ENCODE measurements at regions not wholly inside any gene's neighbourhood (a gene's known extent, or its start where the extent isn't known, plus 50 kb on each side); places are given as distances from the start of the nearest gene placed in this dataset.

- in situ Hi-C loops (cut with HindIII; ENCODE audit: low pct_unique_long_range_greater_than_20kb, low sequenced_read_pairs), result no loop called here
- peak in 1 of 2 experiments; percentile 18 for DNase-seq (ENCODE audit: low read depth in 1 of 2, low spot score in 1 of 2)
- no peak for TF ChIP-seq JUND (IDR thresholded peaks at IDR 0.05; ENCODE audit: low read depth)
Measured at GRCh38 chr12:76201316-76201715, 116.8 kb upstream of the NAP1L1 start.

GRCh38 chr12:76199808-76200207 is 115.3 kb upstream of the NAP1L1 start:
- in situ Hi-C loops (cut with HindIII; ENCODE audit: low pct_unique_long_range_greater_than_20kb, low sequenced_read_pairs), result no loop called here
- peak in 1 of 2 experiments; percentile 15 for DNase-seq (ENCODE audit: low read depth in 1 of 2, low spot score in 1 of 2)

GRCh38 chr12:76198839-76199238 is 114.4 kb upstream of the NAP1L1 start:
- DNase-seq (ENCODE audit: low read depth in 1 of 2, low spot score in 1 of 2), result no peak
- in situ Hi-C loops (cut with HindIII; ENCODE audit: low pct_unique_long_range_greater_than_20kb, low sequenced_read_pairs), result no loop called here
- no peak for TF ChIP-seq JUND (IDR thresholded peaks at IDR 0.05; ENCODE audit: low read depth)

More at GRCh38 chr12:76199808-76200207, 115.3 kb upstream of the NAP1L1 start:
- no peak for TF ChIP-seq JUND (IDR thresholded peaks at IDR 0.05; ENCODE audit: low read depth)

GRCh38 chr12:76197283-76197682 is 112.8 kb upstream of the NAP1L1 start:
- in situ Hi-C loops (cut with HindIII; ENCODE audit: low pct_unique_long_range_greater_than_20kb, low sequenced_read_pairs), result no loop called here
- no peak for TF ChIP-seq JUND (IDR thresholded peaks at IDR 0.05; ENCODE audit: low read depth)
- no peak for DNase-seq (ENCODE audit: low read depth in 1 of 2, low spot score in 1 of 2)

GRCh38 chr12:76195920-76196319 is 111.4 kb upstream of the NAP1L1 start:
- TF ChIP-seq JUND (IDR thresholded peaks at IDR 0.05; ENCODE audit: low read depth), result no peak
- DNase-seq (ENCODE audit: low read depth in 1 of 2, low spot score in 1 of 2), result no peak
- in situ Hi-C loops (cut with HindIII; ENCODE audit: low pct_unique_long_range_greater_than_20kb, low sequenced_read_pairs), result no loop called here

GRCh38 chr12:76194724-76195123 is 110.2 kb upstream of the NAP1L1 start:
- TF ChIP-seq JUND (IDR thresholded peaks at IDR 0.05; ENCODE audit: low read depth), result no peak
- in situ Hi-C loops (cut with HindIII; ENCODE audit: low pct_unique_long_range_greater_than_20kb, low sequenced_read_pairs), result no loop called here
- DNase-seq (ENCODE audit: low read depth in 1 of 2, low spot score in 1 of 2), result no peak

- no peak for TF ChIP-seq JUND (IDR thresholded peaks at IDR 0.05; ENCODE audit: low read depth)
- in situ Hi-C loops (cut with HindIII; ENCODE audit: low pct_unique_long_range_greater_than_20kb, low sequenced_read_pairs), result no loop called here
- no peak for DNase-seq (ENCODE audit: low read depth in 1 of 2, low spot score in 1 of 2)
Measured at GRCh38 chr12:76193961-76194360, 109.5 kb upstream of the NAP1L1 start.

- no peak for TF ChIP-seq JUND (IDR thresholded peaks at IDR 0.05; ENCODE audit: low read depth)
- no peak for DNase-seq (ENCODE audit: low read depth in 1 of 2, low spot score in 1 of 2)
Measured at GRCh38 chr12:76192416-76192815, 107.9 kb upstream of the NAP1L1 start.

GRCh38 chr12:76190299-76190698 is 105.8 kb upstream of the NAP1L1 start:
- no peak for DNase-seq (ENCODE audit: low read depth in 1 of 2, low spot score in 1 of 2)
- in situ Hi-C loops (cut with HindIII; ENCODE audit: low pct_unique_long_range_greater_than_20kb, low sequenced_read_pairs), result no loop called here
- no peak for TF ChIP-seq JUND (IDR thresholded peaks at IDR 0.05; ENCODE audit: low read depth)

More at GRCh38 chr12:76192416-76192815, 107.9 kb upstream of the NAP1L1 start:
- in situ Hi-C loops (cut with HindIII; ENCODE audit: low pct_unique_long_range_greater_than_20kb, low sequenced_read_pairs), result no loop called here

GRCh38 chr12:76189851-76190250 is 105.4 kb upstream of the NAP1L1 start:
- in situ Hi-C loops (cut with HindIII; ENCODE audit: low pct_unique_long_range_greater_than_20kb, low sequenced_read_pairs), result no loop called here
- DNase-seq (ENCODE audit: low read depth in 1 of 2, low spot score in 1 of 2), result no peak
- no peak for TF ChIP-seq JUND (IDR thresholded peaks at IDR 0.05; ENCODE audit: low read depth)

GRCh38 chr12:76187177-76187576 is 102.7 kb upstream of the NAP1L1 start:
- DNase-seq (ENCODE audit: low read depth in 1 of 2, low spot score in 1 of 2), result no peak
- in situ Hi-C loops (cut with HindIII; ENCODE audit: low pct_unique_long_range_greater_than_20kb, low sequenced_read_pairs), result no loop called here
- no peak for TF ChIP-seq JUND (IDR thresholded peaks at IDR 0.05; ENCODE audit: low read depth)

- in situ Hi-C loops (cut with HindIII; ENCODE audit: low pct_unique_long_range_greater_than_20kb, low sequenced_read_pairs), result no loop called here
- no peak for DNase-seq (ENCODE audit: low read depth in 1 of 2, low spot score in 1 of 2)
Measured at GRCh38 chr12:76186131-76186906, 101.8 kb upstream of the NAP1L1 start.

GRCh38 chr12:76183459-76184186 is 99.1 kb upstream of the NAP1L1 start:
- no peak for TF ChIP-seq JUND (IDR thresholded peaks at IDR 0.05; ENCODE audit: low read depth)
- no peak for DNase-seq (ENCODE audit: low read depth in 1 of 2, low spot score in 1 of 2)
- in situ Hi-C loops (cut with HindIII; ENCODE audit: low pct_unique_long_range_greater_than_20kb, low sequenced_read_pairs), result no loop called here

More at GRCh38 chr12:76186131-76186906, 101.8 kb upstream of the NAP1L1 start:
- TF ChIP-seq JUND (IDR thresholded peaks at IDR 0.05; ENCODE audit: low read depth), result no peak
